ENCODE measurements at regions not wholly inside any gene's neighbourhood (a gene's known extent, or its start where the extent isn't known, plus 50 kb on each side); places are given as distances from the start of the nearest gene placed in this dataset.

GRCh38 chr3:159147813-159148212, 346.0 kb downstream of the MFSD1 start:
- H3K4me3 ChIP-seq (ENCODE audit: control insufficient read depth, low read depth, low read length), result no peak overlapping the region
- TF ChIP-seq CTCF (IDR thresholded peaks at IDR 0.05; ENCODE audit: control insufficient read depth, insufficient read depth, low read depth, low read length, missing control alignments), result no peak
- DNase-seq (ENCODE audit: low read depth), result no peak

GRCh38 chr3:159148466-159148865, 346.6 kb downstream of the MFSD1 start:
- no peak overlapping the region for H3K4me3 ChIP-seq (ENCODE audit: control insufficient read depth, low read depth, low read length)
- TF ChIP-seq CTCF (IDR thresholded peaks at IDR 0.05; ENCODE audit: control insufficient read depth, insufficient read depth, low read depth, low read length, missing control alignments), result no peak
- no peak for DNase-seq (ENCODE audit: low read depth)

GRCh38 chr3:159149131-159149530, 347.3 kb downstream of the MFSD1 start:
- TF ChIP-seq CTCF (IDR thresholded peaks at IDR 0.05; ENCODE audit: control insufficient read depth, insufficient read depth, low read depth, low read length, missing control alignments), result no peak
- no peak for DNase-seq (ENCODE audit: low read depth)
- H3K4me3 ChIP-seq (ENCODE audit: control insufficient read depth, low read depth, low read length), result no peak overlapping the region

- TF ChIP-seq CTCF (IDR thresholded peaks at IDR 0.05; ENCODE audit: control insufficient read depth, insufficient read depth, low read depth, low read length, missing control alignments), result no peak
- no peak for DNase-seq (ENCODE audit: low read depth)
- H3K4me3 ChIP-seq (ENCODE audit: control insufficient read depth, low read depth, low read length), result no peak overlapping the region
Observed at GRCh38 chr3:159149633-159150032, 347.8 kb downstream of the MFSD1 start.

GRCh38 chr3:159150180-159150579, 348.3 kb downstream of the MFSD1 start:
- DNase-seq (ENCODE audit: low read depth), result no peak
- no peak for TF ChIP-seq CTCF (IDR thresholded peaks at IDR 0.05; ENCODE audit: control insufficient read depth, insufficient read depth, low read depth, low read length, missing control alignments)
- H3K4me3 ChIP-seq (ENCODE audit: control insufficient read depth, low read depth, low read length), result no peak overlapping the region

- no peak for TF ChIP-seq CTCF (IDR thresholded peaks at IDR 0.05; ENCODE audit: control insufficient read depth, insufficient read depth, low read depth, low read length, missing control alignments)
- no peak for DNase-seq (ENCODE audit: low read depth)
Observed at GRCh38 chr3:159151130-159151529, 349.3 kb downstream of the MFSD1 start.

GRCh38 chr3:159157275-159157674, 355.4 kb downstream of the MFSD1 start:
- no peak overlapping the region for H3K4me3 ChIP-seq (ENCODE audit: control insufficient read depth, low read depth, low read length)
- DNase-seq (ENCODE audit: low read depth), result no peak
- no peak for TF ChIP-seq CTCF (IDR thresholded peaks at IDR 0.05; ENCODE audit: control insufficient read depth, insufficient read depth, low read depth, low read length, missing control alignments)

More at GRCh38 chr3:159151130-159151529, 349.3 kb downstream of the MFSD1 start:
- no peak overlapping the region for H3K4me3 ChIP-seq (ENCODE audit: control insufficient read depth, low read depth, low read length)
